DMS79 treated with DMSO at 0.1 percent for 48 hours (cell line): ENCODE measurements at regions not wholly inside any gene's neighbourhood (a gene's known extent, or its start where the extent isn't known, plus 50 kb on each side); places are given as distances from the start of the nearest gene placed in this dataset.

ENCODE experiments used
- DNase-seq: peaks from one replicate; lab custom pipeline; 2025; lab: John Stamatoyannopoulos, UW

- DNase-seq = no peak
Measured at GRCh38 chr5:36355516-36355915, 53.8 kb upstream of the RANBP3L start.

GRCh38 chr5:36356915-36357314 is 55.2 kb upstream of the RANBP3L start:
- DNase-seq = no peak

- no peak for DNase-seq
Measured at GRCh38 chr5:36357391-36357975, 55.8 kb upstream of the RANBP3L start.

GRCh38 chr5:36359267-36359666 is 57.6 kb upstream of the RANBP3L start:
- DNase-seq = no peak

- DNase-seq = no peak
Measured at GRCh38 chr5:36360307-36360706, 58.6 kb upstream of the RANBP3L start.

- no peak for DNase-seq
Measured at GRCh38 chr5:36363101-36363500, 61.4 kb upstream of the RANBP3L start.

GRCh38 chr5:36363744-36364143 is 62.0 kb upstream of the RANBP3L start:
- no peak for DNase-seq

- DNase-seq = no peak
Measured at GRCh38 chr5:36364473-36364872, 62.8 kb upstream of the RANBP3L start.

- DNase-seq = no peak
Measured at GRCh38 chr5:36365896-36366295, 64.2 kb upstream of the RANBP3L start.

GRCh38 chr5:36366883-36367282 is 65.2 kb upstream of the RANBP3L start:
- DNase-seq = no peak

GRCh38 chr5:36367524-36367923 is 65.8 kb upstream of the RANBP3L start:
- DNase-seq = no peak

- no peak for DNase-seq
Measured at GRCh38 chr5:36369219-36369690, 67.6 kb upstream of the RANBP3L start.

- no peak for DNase-seq
Measured at GRCh38 chr5:36370073-36370472, 68.4 kb upstream of the RANBP3L start.

- DNase-seq = no peak
Measured at GRCh38 chr5:36371366-36371765, 69.7 kb upstream of the RANBP3L start.

GRCh38 chr5:36373527-36374086 is 71.9 kb upstream of the RANBP3L start:
- DNase-seq = no peak

- DNase-seq = no peak
Measured at GRCh38 chr5:36374266-36374862, 72.7 kb upstream of the RANBP3L start.

GRCh38 chr5:36377192-36377591 is 75.5 kb upstream of the RANBP3L start:
- no peak for DNase-seq

- no peak for DNase-seq
Measured at GRCh38 chr5:36378551-36378950, 76.8 kb upstream of the RANBP3L start.

- DNase-seq = no peak
Measured at GRCh38 chr5:36382890-36383289, 81.2 kb upstream of the RANBP3L start.

GRCh38 chr5:36383942-36384341 is 82.2 kb upstream of the RANBP3L start:
- no peak for DNase-seq

- DNase-seq = no peak
Measured at GRCh38 chr5:36384845-36385244, 83.1 kb upstream of the RANBP3L start.

- no peak for DNase-seq
Measured at GRCh38 chr5:36385495-36385894, 83.8 kb upstream of the RANBP3L start.

- DNase-seq = no peak
Measured at GRCh38 chr5:36388288-36388687, 86.6 kb upstream of the RANBP3L start.

GRCh38 chr5:36389245-36389644 is 87.5 kb upstream of the RANBP3L start:
- DNase-seq = no peak
